GM21619 (cell line): ENCODE measurements at regions not wholly inside any gene's neighbourhood (a gene's known extent, or its start where the extent isn't known, plus 50 kb on each side); places are given as distances from the start of the nearest gene placed in this dataset.
"Not testable (repeated sequence)": the region's sequence is repeated elsewhere in the genome, so short reads cannot be mapped to it uniquely, and the experiment has no call there.

Experiments used
- ATAC-seq: cut with Tn5 transposase; IDR thresholded peaks from one replicate; pipeline ENCODE4 v1.9.1; 2021; ENCODE audit not compliant: unreplicated experiment

DNA sequence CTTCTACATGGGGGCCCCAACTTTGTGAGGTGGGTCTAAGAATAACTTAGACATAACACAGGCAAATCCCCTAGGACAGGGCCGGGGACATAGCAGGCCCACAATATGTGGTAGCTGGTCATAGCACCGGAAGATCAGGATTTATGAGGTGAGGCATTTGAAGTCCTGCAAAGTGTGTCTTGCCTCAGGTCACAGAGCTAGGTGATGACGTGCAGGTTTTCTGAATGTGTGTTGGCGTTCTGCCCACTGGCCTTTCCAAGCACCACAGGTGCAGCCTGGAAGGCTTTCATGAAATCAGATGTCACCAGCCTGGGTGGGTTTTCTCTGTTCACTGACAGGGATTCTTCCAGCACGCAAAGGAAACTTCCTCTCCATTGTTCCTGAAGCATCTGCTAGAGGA is 119.1 kb downstream of the LRATD1 start:
- ATAC-seq: no peak

- peak; percentile 68 for ATAC-seq
These were observed 119.8 kb downstream of the LRATD1 start for GRCh38 chr2:14752295-14752694.

GRCh38 chr2:14756122-14756541 is 123.6 kb downstream of the LRATD1 start:
- no peak for ATAC-seq

- no peak for ATAC-seq
These were observed 124.6 kb downstream of the LRATD1 start for GRCh38 chr2:14756981-14757657.

DNA sequence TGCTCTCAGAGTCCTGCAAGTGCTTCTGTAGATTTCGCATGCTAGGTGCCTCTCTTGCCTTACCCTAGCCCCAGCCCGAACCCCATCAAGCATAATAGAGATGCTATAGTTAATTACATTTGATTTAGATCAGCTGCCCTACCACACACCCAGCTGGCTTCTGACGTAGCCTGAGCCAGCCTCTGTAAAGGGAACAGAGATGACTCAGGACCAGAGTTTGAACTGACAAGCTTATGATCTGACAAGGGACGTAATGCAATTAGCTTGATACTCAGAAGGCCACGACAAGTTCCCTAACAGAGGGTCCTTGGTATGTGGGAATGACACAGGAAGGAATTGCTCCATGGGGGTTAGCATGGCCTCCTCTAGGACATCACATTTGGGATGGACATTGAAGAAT is 126.6 kb downstream of the LRATD1 start:
- no peak for ATAC-seq

- ATAC-seq: no peak
These were observed 127.7 kb downstream of the LRATD1 start for GRCh38 chr2:14760169-14760568.

DNA sequence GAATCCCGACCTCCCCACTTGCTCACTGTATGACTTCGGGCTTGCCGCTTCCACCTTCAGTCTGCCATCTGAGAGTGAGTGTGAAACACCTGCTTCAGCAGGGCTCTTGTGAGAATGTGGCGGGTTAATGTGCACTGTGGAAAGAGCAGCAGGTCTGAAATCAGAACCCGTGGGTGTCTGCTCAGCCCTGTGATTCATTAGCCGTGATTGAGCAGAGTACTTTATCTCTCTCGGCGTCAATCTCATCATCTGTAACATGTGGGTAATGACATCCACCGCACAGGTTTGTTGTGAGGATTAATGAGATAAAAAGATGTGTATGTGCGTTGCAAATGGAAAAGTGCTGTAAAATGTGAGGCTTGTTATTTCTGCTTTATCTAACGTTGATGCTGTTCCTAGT is 128.6 kb downstream of the LRATD1 start:
- no peak for ATAC-seq

GRCh38 chr2:14773696-14774095 is 141.2 kb downstream of the LRATD1 start:
- ATAC-seq: no peak

- no peak for ATAC-seq
These were observed 142.0 kb downstream of the LRATD1 start for GRCh38 chr2:14774436-14774968.

DNA sequence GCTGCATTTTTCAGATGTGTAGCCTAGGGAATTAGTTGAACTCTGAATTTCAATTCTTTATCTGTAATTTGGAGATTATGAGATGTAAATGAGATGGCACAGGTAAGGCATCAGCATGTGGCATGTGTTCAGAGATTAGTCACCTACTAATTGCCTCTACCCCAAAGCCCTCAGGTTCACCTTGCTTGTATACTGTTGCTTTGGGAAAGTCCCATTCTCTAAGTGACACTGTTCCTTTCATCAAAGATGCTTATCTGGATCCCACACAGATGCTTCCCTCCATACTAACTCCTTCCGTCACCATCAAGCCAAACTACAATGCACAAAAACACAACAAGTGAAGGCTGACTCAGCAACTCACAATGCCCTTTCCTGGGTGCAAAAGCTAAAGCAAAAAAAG is 143.7 kb downstream of the LRATD1 start:
- no peak for ATAC-seq

GRCh38 chr2:14778015-14778414 is 145.5 kb downstream of the LRATD1 start:
- no peak for ATAC-seq

DNA sequence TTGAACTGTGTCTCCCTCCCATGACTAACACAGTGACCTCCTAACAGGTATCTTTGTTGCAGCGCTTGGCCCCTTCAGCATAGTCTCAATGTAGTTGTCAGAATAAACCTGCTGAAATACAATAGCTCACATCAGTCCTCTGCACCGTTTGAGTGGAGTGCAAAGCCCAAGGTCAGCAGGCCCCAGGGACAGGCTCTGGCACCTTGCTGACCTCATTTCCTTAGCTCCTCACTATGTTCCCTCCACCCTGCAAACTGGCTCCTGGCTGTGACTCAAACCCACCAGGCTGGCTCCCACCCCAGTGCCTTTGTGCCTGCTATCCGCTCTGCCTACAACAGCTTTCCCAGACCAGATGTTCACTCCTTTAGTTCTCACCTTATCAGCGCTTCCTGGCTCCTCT is 146.7 kb downstream of the LRATD1 start:
- no peak for ATAC-seq

GRCh38 chr2:14781142-14781541 is 148.6 kb downstream of the LRATD1 start:
- ATAC-seq: no peak

DNA sequence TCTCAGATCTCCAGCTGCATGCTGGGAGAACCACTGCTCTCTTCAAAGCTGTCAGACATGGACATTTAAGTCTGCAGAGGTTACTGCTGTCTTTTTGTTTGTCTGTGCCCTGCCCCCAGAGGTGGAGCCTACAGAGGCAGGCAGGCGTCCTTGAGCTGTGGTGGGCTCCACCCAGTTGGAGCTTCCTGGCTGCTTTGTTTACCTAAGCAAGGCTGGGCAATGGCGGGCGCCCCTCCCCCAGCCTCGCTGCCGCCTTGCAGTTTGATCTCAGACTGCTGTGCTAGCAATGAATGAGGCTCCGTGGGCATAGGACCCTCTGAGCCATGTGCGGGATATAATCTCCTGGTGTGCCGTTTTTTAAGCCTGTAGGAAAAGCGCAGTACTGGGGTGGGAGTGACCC is 156.3 kb downstream of the LRATD1 start:
- ATAC-seq: not testable (repeated sequence)

DNA sequence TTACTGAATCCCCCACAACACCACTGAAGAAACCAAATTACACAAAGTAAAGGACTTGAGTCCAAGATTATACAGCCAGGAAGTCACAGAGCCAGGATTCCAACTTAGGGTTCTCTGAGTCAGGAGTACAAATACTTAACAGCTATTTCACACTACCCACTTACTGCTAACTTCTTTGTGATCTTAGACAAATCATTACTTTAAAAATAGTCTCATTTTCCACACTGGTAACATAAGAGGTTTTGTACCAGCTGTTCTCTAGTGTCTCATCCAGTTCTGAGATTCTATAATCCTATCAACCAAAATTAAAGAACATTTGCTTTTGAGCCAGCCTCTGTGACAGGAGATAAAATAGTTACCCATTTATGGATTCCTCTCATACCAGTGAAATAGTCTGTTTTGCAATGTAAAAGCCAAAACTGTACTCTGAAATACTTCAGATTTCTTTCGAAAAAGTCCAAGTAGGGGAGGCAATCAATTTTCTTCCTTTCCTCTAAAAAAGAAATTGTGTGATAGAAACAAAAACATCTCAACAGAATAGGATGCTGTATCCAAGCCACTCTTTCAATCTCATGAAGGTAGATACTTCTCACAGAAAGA is 157.6 kb downstream of the LRATD1 start:
- no peak for ATAC-seq

GRCh38 chr2:14803994-14804393 is 171.5 kb downstream of the LRATD1 start:
- ATAC-seq: no peak

DNA sequence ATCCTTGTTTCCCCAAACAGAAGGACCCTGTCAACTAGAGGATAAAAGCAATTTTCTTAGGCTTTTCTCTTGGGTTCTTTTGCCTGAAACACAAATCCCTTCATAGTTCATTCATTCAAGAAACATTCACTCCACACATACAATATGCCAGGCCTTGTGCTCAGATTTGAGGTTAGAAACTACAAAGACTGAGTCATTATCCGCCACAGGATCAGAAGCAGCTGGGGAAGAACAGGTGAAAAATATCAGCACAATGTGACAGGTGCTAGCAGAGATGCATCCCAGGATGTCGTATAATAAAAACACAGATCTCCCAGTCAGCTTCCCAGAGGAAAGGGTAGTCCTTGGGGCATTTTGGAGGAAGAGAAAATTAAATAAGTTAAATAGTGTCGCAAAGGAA is 172.4 kb downstream of the LRATD1 start:
- ATAC-seq: no peak

DNA sequence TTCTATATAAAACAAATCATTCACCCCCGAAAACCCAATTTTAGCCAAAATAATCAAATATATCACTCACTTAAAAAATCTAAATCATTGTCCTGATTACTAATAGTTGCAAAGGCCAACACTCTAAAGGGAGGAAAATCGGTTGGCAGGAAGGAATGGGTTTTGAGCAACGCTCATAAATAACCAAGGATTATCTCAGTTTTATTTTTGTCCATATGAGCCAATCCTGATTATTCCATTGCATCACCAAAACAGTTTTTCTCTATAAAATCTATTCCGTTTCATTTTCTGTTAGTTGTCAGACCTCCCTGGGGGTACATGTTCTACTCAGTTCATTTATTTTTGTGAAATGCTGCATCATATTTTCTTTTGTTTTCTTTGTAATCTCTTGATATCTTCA is 174.1 kb downstream of the LRATD1 start:
- no peak for ATAC-seq

- no peak for ATAC-seq
These were observed 182.7 kb downstream of the LRATD1 start for GRCh38 chr2:14815201-14815600.

GRCh38 chr2:14816069-14817060 is 183.8 kb downstream of the LRATD1 start:
- no peak for ATAC-seq

GRCh38 chr2:14817848-14818247 is 185.3 kb downstream of the LRATD1 start:
- ATAC-seq: no peak
